Fibroblast of skin of right biceps (primary cell): ENCODE measurements at regions not wholly inside any gene's neighbourhood (a gene's known extent, or its start where the extent isn't known, plus 50 kb on each side); places are given as distances from the start of the nearest gene placed in this dataset.

Experiments
- DNase-seq: peaks from one replicate; pipeline ENCODE4 v3.0.0-alpha.2; 2013

DNA sequence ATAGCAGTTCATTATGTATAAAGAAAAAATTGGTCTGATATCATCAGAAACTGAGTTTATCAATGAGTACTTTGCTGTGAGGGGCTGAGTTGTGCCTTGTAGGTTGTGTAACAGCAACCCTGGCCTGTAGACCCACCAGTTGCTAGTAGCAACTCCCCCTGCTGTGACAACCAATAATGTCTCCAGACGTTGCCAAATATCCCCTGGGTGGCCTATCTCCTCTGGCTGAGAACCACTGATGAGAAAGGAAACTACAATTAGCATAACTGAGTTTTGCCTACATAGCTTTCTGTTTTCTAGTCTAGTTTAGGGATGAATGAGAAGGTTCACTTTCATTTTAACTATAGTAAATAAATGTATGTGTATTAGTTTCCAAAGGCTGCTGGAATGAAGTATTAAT is 234.1 kb downstream of the CPE start:
- DNase-seq, result no peak

DNA sequence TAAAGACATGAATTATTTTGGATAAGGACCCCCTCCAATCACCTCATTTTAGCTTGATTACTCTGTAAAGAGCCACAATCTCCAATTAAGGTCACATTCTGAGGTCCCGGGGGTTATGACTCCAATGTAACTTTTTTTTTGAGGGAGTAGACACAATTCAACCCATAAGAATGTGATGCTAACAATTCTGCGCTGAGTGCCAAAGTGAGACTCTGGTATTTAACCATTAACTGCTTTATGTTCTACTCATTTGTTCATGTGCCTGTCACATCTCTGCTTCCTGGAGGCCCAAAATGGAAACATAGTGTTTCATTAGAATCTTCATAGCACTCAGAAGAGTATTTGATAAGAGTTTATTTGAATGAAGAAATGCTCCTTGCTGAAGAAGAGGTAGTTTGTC is 234.8 kb downstream of the CPE start:
- DNase-seq, result no peak

DNA sequence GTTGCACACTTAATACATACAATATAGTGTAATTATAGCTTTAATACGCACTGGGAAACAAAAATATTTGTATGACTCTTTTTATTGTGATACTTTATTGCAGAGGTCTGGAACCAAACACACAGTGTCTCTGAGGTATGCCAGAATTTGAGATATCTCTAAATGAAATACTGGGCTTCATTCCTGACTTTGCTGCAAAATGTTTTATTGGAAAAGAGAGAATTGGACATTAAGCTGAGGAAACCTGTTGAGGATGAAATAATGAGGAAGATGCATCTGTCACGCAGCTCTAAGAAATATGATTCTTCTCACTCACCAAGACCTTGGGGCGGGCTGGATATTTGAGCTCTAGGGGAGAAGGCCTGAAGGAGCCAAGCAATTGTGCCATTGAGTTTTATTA is 242.1 kb downstream of the CPE start:
- DNase-seq, result no peak

DNA sequence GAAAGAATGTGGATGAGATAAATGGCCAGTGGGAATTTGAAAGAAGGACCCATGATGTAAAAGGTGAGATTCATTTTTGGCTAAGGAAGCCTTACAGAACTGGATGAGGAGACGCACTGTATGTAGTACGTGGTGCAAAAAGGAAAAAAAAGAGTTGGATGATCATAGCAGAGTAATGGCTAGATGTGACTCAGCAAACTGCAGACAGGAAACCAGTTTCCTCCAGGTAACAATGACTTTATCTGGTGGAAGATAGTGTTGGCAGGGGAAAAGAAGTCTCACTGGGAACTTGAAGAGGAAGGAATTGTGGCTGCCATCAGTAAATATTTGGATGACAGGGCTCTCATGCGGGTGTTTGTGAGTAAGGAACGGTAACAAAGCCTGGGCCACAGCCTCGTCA is 243.2 kb downstream of the CPE start:
- DNase-seq, result no peak

DNA sequence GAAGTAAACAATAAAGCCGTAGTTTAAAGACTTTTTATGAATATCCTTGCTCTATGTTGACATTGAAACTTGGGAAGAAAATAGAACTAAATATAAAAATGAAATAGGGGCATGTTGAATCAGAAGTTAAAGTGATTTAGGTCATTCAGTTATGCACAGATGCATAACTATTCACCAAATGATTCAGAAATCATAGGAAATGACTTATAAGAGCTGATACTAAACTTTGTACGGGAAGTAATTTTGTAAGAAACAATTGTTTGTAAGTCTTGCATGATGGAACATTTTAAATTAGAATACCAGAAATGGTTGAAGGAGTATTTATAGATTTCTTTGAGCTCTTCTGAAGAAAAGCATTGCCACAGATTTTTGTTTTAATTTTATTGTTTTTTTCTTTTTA is 246.5 kb downstream of the CPE start:
- no peak for DNase-seq

DNA sequence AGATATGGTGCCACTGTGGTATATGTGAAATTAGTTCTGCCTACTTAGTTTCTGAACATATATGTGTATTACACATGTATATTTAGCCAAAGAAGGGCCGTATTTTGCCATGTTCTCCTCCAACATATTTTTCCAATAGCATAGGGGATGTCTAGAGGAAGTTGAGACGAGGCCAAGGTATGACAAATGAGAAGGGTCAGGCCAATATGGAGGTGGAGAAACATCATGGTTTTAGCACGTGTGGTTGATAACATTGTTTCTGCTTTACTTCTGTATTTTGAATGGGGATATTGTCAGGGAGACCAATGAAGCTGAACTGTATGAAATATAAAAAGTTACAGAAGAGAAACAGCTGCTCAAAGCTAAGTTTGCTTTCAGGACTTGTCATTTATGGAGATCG is 246.7 kb upstream of the TLL1 start:
- no peak for DNase-seq

DNA sequence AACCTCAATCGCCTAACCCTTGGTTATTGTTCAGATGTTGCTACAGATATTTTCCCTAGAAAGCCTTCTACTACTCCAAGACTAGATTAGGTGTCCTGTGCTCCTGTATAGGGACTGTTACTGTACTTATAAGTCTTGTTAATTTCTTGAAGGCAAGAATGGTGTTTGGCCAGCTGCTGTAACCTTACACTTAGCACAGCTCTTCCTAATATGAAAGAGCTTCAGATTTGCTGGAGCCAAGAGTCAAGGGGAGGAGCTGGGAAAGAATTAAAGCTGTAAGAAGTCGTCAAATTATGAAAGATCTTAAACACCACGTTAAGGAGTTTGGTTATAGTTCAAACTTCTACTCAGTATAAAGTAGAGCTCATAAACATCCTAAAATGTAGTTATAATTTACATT is 245.9 kb upstream of the TLL1 start:
- DNase-seq, result no peak

DNA sequence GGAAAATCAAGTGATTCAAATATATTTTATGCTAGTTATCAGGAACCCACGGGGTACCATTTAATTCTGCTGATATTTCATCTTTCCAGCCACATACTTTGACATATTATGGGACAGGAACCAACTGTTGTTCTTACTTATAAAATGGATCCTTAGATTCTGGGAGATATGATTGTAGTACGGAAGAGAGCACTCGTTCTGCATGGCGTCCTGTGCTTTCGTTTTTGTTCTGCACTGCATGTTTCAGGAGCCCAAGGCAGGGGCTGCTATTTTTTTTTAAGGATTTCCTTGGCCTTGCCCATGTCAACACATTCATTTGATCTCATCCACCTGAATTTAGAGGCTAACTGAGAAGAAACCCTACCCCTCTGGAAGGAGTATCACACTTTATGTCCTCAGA is 245.5 kb upstream of the TLL1 start:
- DNase-seq, result no peak

DNA sequence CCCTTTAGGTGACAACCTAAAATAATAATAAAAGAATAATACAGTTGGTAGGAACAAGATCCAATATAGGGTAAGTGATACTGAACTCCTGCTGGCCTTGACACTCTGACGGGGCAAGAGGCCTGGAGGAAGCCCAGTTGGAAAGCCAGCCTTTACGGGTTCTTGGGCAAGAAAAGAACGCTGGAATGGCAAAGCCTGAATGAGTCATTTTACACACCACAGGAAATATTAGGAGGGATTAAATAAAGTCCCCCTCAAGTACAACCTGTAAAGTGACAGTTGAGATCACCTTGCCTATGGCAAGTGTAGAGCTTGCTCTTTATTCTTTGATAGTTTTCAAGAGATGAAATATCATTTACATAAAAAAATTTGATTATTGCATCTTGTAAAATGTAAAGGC is 244.5 kb upstream of the TLL1 start:
- DNase-seq, result no peak

DNA sequence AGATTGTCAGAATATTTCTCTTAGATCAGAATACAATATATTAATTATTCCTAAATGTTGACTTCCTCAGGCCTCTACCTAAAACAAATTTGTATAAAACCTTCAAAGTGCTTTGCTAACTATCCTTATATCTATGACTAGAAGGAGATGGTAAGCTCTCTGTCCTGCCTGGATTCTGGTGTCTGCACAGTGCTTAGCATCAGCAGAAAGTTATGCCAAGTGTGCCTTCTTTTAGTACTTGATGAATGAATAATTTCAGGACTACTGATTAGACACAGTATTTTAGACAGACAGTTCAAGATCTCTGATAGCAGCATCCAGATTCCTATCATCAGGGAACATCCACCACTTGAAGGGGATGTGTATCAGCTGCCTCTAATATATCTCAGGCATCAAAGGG is 242.4 kb upstream of the TLL1 start:
- no peak for DNase-seq

DNA sequence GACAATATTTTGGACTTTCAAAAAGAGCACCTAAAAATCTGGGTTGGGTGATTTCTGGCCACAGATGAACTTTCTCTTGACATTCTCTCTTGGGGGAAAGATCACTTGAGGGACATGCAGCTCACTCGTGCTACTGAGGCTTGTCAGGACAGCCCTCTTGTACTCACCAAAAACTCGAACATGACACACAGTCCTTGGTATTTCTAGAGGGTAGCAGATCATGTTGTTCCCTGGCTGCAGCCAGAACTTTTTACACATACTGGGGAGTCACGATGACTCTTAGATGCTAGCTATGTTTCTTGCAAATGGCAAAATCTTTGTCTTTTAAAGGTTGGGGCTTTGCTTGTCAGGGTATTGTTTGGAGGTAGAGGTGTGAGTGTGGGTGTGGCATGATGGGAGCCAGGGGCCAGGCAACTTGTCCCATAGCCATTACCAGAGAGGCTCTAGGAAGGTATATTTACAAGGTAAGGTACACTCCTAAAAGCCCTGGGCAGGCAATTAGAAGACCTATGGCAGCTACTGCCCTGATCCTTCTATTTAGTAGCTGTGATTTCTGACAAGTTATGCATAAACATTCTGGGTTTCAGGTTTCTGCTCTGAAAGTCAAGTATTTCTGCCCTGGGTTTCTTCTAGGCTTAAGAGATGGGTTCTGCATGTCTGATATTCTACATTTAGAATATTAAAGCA is 241.7 kb upstream of the TLL1 start:
- DNase-seq, result no peak

DNA sequence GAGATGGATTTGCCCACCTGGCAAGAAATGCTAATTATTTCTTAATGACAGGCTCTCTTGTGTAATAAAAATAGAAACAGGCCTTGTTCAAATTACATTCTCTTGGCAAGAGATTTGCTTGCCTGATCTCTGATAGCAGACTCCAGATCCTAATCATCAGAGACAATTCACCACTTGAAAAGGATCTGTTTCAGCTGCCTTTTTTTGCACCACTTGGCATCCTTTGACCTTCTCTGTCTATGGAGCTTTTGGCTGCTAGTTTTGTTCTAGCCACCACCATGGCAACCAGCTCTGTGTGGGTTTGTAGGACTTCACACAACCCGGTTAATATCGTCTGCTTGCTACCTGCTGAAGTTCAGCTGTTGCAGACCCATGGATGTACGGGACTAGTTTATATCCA is 241.1 kb upstream of the TLL1 start:
- DNase-seq, result no peak

DNA sequence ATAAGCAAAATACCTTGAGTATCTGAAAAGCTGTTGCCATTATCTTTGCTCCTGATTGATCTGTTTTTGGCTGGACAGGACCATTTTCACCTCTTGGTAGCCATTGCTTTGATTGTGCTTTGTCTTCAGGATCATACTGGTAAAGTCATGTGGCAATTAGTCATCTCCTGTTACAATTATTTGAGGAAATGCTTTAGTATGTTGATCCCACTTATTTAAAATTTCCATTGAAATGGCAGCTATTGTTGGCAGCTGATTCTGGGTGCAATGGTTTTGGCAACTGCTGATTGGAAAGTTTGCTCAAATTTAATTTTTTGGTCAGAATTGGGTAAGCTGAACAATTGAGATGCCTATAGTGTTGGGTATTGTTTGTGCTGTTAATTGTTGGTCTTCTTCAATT is 238.3 kb upstream of the TLL1 start:
- DNase-seq, result no peak

DNA sequence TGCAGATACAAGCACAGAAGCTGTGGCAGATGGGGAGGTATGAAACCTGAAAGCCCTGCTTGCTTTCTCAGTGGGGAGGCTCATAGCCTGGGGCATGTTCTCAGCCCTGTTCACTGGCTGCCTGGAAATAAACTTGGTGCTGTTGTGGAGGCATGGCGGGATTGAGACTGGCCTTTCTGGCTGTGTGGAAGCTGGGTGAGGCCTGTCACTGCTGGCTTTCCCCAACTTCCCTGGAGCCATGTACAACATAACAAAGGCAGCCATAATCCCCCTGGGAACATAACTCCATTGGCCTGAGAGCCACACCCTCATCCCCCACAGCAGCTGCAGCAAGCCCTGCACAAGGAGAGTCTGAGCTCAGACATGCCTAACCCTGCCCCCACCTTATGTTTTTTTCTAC is 237.7 kb upstream of the TLL1 start:
- DNase-seq, result no peak

DNA sequence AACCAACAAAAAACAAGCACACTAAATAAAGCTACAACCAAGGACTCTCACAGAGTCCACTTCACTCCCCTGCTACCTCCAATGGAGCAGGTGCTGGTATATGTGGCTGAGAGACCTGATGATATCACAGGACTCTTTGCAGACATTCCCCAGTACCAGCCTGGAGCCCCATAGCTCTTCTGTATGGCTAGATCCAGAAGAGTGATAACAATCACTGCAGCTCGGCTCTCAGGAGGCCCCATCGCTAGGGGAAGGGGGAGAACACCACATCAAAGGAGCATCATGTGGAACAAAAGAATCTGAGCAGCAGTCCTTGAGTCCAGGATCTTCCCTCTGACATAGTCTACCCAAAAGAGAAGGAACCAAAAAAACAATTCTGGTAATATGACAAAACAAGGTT is 237.1 kb upstream of the TLL1 start:
- no peak for DNase-seq

DNA sequence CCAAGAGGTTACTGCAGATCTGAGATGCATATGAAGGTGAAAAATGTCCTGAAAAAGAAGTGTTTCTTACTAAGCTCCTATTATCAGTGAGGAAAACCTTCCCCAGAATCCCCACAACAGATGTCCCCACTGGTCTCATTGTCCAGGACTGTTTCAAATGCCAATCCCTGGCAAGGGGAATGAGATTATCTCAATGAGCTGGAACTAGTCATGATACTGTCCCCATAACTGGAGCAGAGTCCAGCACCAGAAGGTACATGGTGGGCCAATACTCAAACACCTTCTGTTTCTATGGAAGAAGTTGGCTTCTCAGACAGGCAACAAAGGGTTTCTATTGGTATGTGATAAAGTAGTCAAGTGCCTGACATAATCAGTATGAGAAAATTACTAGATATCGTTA is 221.1 kb upstream of the TLL1 start:
- no peak for DNase-seq

DNA sequence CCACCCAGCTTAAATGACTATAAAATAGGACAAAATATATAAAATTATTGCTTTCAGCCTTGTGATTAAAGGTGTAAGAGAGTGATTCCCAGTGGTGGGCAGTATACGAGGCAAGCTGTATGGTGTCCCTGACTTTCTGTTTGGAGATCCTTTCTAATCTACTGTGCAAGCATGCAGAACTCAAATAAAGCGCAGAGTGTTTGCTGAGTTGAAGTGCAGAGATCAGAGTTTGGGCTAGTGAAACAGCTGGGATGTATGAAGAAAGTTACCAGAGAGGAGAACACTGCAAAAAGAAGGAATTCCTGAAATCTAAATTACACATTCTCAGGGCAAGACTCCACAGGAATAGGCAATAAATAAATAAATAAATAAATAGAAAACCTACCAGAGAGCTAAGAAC is 218.5 kb upstream of the TLL1 start:
- no peak for DNase-seq

DNA sequence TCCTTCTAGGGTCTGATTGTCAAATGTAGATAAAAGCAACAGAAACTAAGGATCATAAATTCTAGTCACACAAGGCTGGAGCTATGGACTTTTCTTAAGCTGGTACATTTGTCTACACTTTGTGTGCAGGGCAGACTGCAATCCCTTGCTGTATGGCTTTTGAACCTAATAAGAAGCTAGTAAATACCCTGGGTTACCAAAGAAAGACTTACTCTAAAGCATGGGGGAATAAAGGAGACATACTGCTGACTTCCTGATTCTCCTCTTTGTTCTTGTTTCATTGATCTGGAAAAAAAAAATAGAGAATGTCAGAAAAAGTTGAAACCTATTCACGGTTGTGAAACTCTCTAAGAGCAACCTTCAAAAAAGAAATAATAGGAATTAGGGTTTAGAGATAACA is 216.6 kb upstream of the TLL1 start:
- DNase-seq, result no peak

DNA sequence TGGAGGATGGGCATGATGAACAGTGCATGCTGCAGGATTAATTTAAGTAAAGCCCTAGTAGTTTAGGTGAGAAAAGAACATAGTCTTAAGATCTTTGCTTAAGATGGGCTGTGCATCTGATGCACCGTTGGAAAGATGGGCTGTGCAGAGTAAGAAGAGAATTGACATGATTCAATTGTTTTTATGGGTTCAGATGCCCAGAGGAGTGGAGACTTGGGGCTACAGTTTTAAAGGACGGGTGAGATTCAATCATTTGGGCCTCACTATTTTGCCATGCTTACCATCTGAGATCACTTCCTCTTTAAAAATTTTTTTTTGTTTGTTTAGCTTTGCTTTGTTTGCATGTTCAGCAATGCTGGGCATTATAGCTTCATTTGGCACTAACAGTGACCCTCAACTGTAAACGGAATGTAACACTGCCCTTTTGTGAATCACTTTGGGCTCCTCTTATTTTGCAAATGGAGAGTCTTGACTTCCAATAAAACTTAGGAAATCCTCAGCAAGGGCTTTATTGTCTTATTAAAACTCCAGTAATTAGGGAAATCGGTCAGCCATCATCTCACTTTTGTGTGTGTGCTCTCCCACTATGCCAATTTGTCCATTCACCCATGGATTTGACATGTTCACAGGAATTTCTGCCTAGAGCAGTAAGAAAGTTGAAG is 216.1 kb upstream of the TLL1 start:
- DNase-seq, result no peak

DNA sequence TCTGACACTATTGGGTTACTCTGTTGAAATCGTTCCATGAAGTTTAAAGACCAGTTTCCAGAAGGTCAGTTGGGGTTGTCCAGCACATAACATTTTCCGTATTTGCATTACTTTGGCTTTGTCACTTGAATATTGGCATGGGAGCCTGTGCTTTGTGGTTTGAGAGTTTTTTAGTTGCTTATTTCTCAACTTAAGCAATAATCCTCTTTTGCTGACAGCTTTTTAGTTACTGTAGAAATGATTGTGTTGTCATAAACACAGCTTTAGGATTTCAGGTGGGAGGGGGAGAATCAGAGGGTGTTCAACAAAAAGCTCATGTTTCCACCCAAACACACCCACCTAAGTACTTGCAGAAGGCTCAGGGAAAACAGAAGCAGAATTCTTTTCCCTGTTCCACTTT is 210.7 kb upstream of the TLL1 start:
- DNase-seq, result no peak

DNA sequence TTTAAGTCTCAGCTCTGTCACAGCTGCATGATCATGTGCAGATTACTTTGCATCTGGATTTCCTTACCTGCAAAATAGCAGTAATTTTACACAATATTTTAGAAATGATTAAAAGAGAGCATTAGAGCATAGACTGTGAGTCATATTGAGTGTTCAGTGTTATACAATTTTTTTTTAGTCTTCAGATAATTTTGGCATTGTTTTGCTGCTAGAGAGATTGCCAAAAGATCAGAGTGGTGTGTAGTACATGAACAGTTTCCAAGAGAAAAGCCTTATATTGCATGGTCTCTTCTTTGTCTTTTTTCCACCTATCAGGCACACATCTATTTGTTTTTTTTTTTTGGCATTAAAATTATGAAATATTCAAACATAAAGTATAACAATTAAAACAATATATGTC is 209.6 kb upstream of the TLL1 start:
- DNase-seq, result no peak

DNA sequence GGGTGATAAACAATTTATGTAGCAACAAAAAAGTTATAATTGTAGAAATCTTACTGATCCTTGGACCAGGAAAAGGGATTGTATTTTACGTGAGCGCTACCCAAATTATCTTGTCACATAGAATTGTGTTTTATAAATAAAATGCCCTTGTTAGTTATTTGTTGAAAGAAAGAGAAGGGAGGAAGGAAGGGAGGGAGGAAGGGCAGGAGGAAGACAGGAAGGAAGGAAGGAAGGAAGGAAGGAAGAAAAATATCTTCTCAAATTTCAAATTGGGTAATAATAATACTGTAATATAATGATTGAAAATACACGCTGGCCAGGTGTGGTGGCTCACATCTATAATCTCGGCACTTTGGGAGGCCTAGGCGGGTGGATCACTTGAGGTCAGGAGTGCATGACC is 206.2 kb upstream of the TLL1 start:
- no peak for DNase-seq

DNA sequence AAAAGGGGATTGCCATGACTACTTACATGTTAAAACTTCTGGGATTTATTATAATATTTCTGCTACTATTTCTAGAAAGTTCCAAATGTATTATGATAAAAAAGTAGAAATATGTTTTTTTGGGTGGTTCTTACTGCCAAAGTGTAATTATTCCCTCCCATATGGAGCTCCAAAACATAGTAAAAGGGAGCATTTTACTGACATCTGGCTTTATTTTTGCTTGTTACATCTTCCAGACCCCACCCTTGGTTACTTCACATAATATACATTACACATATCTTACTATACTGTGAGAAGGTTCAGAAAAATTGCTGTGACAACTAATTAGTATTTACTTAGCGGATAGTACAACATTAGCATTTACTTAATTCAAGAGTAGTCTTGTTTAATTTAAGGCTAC is 205.1 kb upstream of the TLL1 start:
- no peak for DNase-seq

DNA sequence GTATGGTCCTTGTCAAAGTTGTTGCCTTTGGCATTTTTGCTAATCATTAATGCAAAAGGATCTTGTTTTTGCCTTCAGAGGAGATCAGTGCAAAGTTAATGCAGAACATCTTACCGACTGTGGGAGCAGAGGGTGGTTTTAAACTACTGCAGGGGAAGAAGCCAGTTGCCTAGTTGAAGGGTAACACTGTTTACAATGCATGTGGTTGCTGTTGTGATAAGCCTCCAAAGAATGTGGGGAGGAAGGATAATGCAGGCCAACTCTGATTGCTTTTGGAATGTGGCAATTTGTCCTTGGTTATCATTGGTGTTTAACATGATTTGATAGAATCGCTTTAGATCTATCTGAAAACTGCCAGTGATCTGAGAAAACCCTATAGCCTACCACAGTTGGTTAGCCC is 204.3 kb upstream of the TLL1 start:
- peak; percentile 17 for DNase-seq

DNA sequence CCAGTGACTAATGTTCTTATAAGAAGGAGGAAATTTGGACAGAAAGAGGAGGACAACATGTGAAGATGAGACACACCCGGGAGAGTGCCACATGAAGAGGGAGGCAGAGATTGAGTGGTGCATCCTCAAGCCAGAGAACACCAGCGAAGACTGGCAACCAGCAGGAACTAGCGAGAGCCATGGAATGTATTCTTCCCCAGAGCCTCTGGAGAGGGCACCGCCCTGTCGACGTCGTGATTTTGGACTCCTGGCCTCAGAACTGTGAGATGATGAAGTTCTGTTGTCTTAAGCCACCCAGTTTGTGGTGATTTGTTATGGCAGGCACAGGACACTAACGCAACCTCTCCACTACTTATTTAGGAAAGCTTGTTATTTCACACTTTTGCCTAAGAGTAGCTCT is 196.0 kb upstream of the TLL1 start:
- DNase-seq, result no peak
